HG02763 (cell line): ENCODE measurements at regions not wholly inside any gene's neighbourhood (a gene's known extent, or its start where the extent isn't known, plus 50 kb on each side); places are given as distances from the start of the nearest gene placed in this dataset.

Experiments
- ATAC-seq: cut with Tn5 transposase; IDR thresholded peaks from one replicate; pipeline ENCODE4 v1.9.1; 2021; ENCODE audit warnings: mild to moderate bottlenecking, moderate library complexity; ENCODE audit not compliant: unreplicated experiment

GRCh38 chr4:177937041-177937440 lies 494.8 kb upstream of the AGA start:
- ATAC-seq: no peak

GRCh38 chr4:177938226-177938625 lies 496.0 kb upstream of the AGA start:
- ATAC-seq: no peak

- no peak for ATAC-seq
These were observed 503.0 kb upstream of the AGA start for GRCh38 chr4:177945268-177945667.

DNA sequence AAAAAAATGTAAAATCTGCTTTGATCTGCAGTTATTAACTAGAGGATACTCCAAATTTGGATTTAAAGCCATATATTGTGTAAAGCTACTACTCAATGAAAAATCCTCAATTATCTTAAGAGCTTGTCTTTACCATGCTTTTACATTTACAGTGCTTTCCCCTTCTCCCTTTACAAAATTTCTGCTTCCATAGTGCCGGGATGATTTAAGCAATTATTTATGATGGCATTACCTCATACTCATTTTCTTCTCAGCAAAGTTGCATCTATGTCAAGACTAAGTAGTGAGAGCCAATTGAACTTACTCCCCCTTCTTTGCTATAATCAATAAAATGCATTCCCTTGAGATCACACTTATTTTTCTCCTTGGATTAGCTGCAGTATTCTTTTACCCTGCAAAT lies 505.4 kb upstream of the AGA start:
- ATAC-seq: no peak

DNA sequence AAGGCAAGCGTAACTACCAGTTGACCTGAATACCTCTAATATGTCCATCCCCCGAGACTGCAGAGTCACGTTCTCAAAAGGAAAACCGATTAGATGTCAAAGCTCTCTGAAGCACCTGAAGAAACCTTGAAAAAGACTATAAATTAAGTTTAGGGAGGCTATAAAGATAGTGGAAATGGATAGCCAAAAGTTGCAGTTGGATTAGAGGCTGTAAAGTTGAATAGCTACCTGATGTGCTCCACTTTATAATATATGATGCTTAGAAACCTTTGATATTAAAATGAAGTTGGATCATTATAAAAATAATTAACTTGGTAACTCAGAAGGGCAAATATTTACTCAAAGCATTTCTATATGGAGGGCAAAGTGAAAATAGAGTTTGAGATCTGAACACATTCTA lies 506.6 kb upstream of the AGA start:
- ATAC-seq: no peak

DNA sequence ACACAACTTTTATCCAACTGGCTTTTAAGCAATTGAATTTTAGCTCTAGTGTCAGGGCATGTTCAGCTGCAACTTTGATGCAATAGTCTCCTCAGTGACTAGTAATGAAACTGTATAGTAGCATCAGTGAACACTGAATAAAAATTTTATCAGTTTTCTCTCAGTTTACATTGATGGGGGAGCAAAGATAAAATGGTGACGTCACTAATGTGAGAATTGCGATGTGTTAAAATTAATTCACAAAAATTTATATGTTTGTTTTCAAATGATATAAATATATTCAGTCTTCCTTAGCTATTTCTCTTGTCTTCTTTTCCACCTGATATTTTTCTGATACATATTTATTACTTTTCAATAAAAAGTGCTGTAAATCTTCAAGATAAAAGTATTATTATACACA lies 508.8 kb upstream of the AGA start:
- no peak for ATAC-seq

GRCh38 chr4:177952723-177953122 lies 510.5 kb upstream of the AGA start:
- ATAC-seq: no peak

DNA sequence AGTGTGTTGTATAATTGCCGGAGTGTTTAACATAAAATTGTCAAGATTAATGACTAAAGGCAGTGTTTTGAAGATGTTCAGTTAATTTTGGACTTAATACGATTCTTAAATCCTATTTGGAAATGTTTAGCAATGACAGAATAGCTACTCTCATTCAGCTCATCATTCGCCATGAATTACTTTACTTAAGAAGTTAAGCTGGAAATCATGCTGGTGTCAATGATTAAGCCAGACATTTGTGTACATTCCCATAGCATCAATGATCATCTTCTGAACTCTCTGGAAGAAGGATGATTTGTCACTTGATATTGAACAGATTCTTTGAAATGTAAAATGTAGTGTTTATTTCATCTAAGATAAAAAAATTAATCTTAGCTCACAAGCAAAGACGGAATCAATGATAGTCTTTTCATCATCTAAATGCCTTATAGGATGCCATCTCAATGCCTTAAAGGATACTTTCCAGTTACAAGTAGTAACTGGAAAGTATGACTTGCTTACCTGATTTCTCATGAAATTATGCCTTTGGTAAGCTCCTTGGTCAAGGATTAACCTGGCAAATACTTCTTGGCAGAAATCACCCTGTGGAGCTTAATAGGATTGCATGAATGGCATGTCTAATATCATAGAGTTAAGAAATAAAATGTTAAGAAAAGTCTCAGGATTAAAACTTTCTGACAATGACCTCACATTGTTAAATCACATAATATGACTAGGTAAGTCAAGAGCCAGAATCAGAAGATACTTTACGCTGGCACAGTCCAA lies 515.5 kb upstream of the AGA start:
- no peak for ATAC-seq

- no peak for ATAC-seq
These were observed 518.3 kb upstream of the AGA start for GRCh38 chr4:177960566-177960965.

GRCh38 chr4:177961761-177962380 lies 519.6 kb upstream of the AGA start:
- no peak for ATAC-seq

GRCh38 chr4:177964061-177964460 lies 521.8 kb upstream of the AGA start:
- no peak for ATAC-seq

GRCh38 chr4:177964693-177965168 lies 522.5 kb upstream of the AGA start:
- ATAC-seq: no peak

- ATAC-seq: no peak
These were observed 525.1 kb upstream of the AGA start for GRCh38 chr4:177967328-177967727.

DNA sequence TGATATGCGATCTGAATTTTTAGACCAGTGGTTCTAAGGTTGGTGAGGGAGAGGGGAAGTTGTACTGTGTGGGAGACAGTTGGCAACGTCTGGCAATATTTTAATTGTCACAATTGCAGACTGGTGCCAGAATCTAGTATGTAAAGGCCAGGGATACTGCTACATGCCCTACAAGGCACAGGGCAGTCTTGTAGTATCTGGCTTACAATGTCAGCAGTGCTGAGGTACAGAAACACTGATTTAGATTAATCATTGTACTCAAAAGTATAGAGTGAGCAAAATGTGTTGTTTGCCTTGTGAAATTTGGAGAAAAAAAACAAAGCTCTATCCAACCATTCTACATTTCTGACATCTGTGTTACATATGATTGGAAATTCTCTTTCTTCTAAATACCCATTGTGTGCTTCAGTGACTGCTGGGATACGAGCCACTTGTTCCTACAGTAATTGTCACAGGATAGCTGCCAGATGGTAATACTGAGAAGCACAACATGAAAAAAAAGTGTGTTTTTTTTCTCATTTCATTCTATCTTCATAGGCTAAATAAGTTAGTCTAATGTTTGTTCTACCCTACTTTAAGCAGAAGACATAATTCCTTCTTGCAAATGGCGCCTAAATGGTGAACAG lies 526.7 kb upstream of the AGA start:
- ATAC-seq: no peak

DNA sequence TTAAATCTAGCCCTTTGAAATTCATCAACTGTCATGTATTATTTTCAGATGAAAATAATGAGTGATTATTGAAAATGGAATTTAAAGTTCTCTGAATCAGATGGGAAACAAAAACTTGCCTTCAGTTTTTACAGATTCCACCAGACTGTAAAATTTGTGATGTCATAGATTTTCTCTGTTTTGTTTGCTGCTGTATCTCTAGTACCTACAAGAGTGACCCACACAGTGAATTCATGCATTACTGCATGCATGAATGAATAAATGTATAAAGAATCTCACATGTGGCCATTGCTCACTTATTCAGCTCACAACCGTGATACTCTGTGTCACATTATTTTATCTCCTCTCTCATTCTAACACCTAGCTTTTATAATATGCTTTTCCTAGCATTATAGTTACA lies 532.2 kb upstream of the AGA start:
- ATAC-seq: no peak

DNA sequence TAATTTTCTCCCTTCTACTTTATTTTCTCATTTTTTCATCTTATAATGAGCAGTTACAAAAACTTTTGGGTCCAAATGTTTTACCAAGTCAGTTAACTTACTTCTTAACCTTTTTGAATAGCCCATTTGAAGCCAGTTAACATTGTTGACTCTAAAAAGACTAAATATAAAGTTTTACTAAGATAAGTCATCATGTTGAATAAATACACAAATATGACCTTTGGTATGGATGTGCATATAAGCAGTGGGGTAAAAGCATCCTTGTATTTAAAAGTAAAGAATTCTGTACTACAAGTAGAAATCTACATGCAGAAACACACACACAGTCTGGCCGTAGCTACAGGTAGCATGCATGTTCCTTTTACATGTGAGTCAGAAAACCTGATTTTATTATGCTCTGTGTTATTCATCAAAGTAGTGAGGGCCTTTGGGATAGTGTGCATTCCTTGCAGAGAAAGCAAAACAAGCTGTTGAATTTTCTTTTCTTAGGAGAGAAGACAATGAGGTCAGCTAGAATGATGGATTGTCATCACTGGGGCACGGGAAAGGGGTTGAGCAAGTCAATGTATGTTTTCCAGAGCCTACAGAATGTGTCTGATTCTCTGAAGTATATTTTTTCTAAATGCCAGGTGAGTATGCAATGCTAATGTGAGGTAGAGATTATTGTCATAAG lies 533.2 kb upstream of the AGA start:
- no peak for ATAC-seq

DNA sequence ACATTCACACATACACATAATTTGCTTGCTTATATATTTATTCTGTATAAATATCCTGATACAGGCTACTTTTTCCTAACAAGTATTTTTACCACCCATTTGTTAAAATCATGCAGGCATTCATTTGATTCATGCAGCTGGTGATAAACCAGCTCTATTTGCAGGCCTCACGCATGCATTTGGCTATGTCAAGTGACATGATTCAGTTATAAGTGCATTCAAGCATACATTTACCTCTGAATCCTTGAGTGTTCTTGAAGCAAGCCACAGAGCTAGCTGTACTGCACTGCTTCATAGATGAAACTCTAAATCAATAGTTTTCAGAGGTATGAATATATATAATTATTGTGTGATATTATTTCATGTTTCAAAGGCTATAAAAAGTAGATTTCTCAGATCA lies 544.0 kb upstream of the AGA start:
- no peak for ATAC-seq

GRCh38 chr4:177987896-177988295 lies 545.7 kb upstream of the AGA start:
- ATAC-seq: no peak

DNA sequence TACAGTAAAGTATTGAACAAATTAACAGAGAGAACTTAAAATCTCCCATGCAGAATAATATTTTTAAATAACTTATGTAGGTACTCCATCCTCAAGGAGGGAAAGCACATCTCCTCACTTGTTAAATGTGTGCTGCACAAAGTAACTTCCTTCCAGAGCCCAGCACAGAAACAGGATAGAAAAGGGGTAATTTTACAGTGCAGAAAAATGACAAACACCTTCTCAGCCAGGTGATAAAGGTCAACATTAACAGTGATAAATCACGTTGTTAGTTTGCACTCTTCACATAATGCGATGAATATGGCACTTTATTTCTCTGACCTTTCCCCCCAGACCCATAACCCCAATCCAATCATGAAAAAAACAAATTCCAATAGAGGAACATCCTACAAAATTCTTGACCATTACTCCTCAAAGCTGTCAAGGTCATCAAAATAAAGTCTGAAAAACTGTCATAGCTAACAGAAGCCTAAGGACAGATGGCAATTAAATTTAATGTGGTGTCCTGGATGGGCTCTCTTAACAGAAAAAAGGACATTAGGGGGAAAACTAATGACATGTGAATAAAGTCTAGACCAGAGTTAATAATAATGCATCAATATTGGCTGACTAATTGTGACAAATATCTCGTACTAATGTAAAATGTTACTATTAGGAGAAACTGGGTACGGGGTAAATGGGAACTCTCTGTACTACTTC lies 547.4 kb upstream of the AGA start:
- ATAC-seq: no peak

GRCh38 chr4:178003098-178003657 lies 560.9 kb upstream of the AGA start:
- no peak for ATAC-seq

DNA sequence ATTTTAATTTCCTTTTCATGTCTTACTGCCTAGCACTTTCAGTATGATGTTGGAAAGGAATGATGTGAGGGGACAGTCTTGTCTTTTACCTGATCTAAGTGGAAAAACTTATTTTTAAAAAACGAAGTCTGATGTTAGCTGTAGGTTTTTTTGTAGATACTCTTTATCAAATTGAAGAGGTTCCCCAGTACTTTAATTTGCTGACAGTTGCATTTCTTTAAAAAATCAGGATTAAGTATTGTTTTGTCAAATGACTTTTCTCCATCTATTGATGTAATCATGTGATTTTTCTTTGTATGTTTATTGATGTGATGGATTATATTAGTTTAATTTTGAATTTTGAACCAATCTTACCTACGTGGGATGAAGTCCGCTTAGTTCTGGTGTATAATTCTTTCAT lies 568.4 kb upstream of the AGA start:
- no peak for ATAC-seq
